ENCODE measurements at regions not wholly inside any gene's neighbourhood (a gene's known extent, or its start where the extent isn't known, plus 50 kb on each side); places are given as distances from the start of the nearest gene placed in this dataset.

DNA sequence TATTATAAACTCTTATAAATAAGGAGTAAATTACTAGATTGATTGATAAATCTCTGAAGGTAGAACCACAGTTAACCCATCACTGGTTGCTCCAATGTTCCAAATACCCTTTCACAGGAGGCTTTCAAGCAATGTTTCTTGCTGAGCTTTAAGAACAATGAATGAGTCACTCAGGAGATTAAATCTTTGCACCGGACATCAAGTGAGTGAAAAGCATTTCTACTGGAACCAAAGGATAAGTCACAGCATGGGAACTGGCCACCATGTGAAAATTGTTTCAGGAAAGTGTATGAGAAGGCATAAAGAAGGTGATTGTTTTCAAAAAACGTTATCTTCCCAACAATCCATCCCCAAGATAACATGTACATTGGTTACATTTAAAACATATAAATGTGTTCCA, 90.6 kb downstream of the CNTN3 start:
- TF ChIP-seq, protein P1, sequence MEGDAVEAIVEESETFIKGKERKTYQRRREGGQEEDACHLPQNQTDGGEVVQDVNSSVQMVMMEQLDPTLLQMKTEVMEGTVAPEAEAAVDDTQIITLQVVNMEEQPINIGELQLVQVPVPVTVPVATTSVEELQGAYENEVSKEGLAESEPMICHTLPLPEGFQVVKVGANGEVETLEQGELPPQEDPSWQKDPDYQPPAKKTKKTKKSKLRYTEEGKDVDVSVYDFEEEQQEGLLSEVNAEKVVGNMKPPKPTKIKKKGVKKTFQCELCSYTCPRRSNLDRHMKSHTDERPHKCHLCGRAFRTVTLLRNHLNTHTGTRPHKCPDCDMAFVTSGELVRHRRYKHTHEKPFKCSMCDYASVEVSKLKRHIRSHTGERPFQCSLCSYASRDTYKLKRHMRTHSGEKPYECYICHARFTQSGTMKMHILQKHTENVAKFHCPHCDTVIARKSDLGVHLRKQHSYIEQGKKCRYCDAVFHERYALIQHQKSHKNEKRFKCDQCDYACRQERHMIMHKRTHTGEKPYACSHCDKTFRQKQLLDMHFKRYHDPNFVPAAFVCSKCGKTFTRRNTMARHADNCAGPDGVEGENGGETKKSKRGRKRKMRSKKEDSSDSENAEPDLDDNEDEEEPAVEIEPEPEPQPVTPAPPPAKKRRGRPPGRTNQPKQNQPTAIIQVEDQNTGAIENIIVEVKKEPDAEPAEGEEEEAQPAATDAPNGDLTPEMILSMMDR (IDR thresholded peaks at IDR 0.05): no peak
- TF ChIP-seq EP300 (IDR thresholded peaks at IDR 0.05): no peak

All from upper lobe of left lung (tissue), 4 donors.